ENCODE measurements at regions not wholly inside any gene's neighbourhood (a gene's known extent, or its start where the extent isn't known, plus 50 kb on each side); places are given as distances from the start of the nearest gene placed in this dataset.

- Histone ChIP-seq H3K4me3 (ENCODE audit: low read depth in 1 of 3, low read length in 3 of 3) (no peak overlapping the region), H3K27ac (ENCODE audit: low read depth in 1 of 2, low read length in 2 of 2) (no peak overlapping the region), H3K4me1 (ENCODE audit: control insufficient read depth in 4 of 4, insufficient read depth in 4 of 4, low read length in 3 of 4) (peaks cover 0 to 3% (median 0%) of the 10 kb centered on the region in 4 donors), H3K9me3 (ENCODE audit: control insufficient read depth in 4 of 4, low read length in 3 of 4) (peaks cover 3 to 9% (median 4%) of the 10 kb centered on the region in 4 donors), H3K9ac (ENCODE audit: low read depth in 1 of 2, low read length in 2 of 2) (no peak overlapping the region), H3K36me3 (ENCODE audit: control insufficient read depth in 4 of 4, insufficient read depth in 3 of 4, low read depth in 1 of 4, low read length in 3 of 4) (no peaks in the 10 kb centered on the region), H3K27me3 (ENCODE audit: control insufficient read depth in 4 of 4, insufficient read depth in 4 of 4, low read length in 3 of 4) (no peaks in the 10 kb centered on the region)
- no peak for DNase-seq (ENCODE audit: low spot score)
- WGBS = 97% methylated on average over 6 of the region's 6 CpGs
- no peak for TF ChIP-seq NR2F2 (IDR thresholded peaks at IDR 0.05)
- TF ChIP-seq RXRA (IDR thresholded peaks at IDR 0.05) = no peak
- no peak for TF ChIP-seq HNF4G (IDR thresholded peaks at IDR 0.05)
- no peak for TF ChIP-seq ZBTB33 (IDR thresholded peaks at IDR 0.05)
- no peak for TF ChIP-seq YY1 (IDR thresholded peaks at IDR 0.05)
- TF ChIP-seq SP1 (IDR thresholded peaks at IDR 0.05) = no peak
Observed at GRCh38 chr2:62286089-62286785, 90.3 kb downstream of the B3GNT2 start.

- H3K27me3 ChIP-seq (ENCODE audit: control insufficient read depth in 4 of 4, insufficient read depth in 4 of 4, low read length in 3 of 4) = no peaks in the 10 kb centered on the region
- DNase-seq (ENCODE audit: low spot score) = no peak
- no peak overlapping the region for H3K27ac ChIP-seq (ENCODE audit: low read depth in 1 of 2, low read length in 2 of 2)
- WGBS = 89% methylated on average over 4 of the region's 4 CpGs
- no peak overlapping the region for H3K9ac ChIP-seq (ENCODE audit: low read depth in 1 of 2, low read length in 2 of 2)
- H3K4me3 ChIP-seq (ENCODE audit: low read depth in 1 of 3, low read length in 3 of 3) = no peak overlapping the region
- H3K4me1 ChIP-seq (ENCODE audit: control insufficient read depth in 4 of 4, insufficient read depth in 4 of 4, low read length in 3 of 4) = peaks cover 0 to 3% (median 1%) of the 10 kb centered on the region in 4 donors
- H3K36me3 ChIP-seq (ENCODE audit: control insufficient read depth in 4 of 4, insufficient read depth in 3 of 4, low read depth in 1 of 4, low read length in 3 of 4) = no peaks in the 10 kb centered on the region
- H3K9me3 ChIP-seq (ENCODE audit: control insufficient read depth in 4 of 4, low read length in 3 of 4) = peaks cover 3 to 9% (median 4%) of the 10 kb centered on the region in 4 donors
- TF ChIP-seq RXRA (IDR thresholded peaks at IDR 0.05) = no peak
- TF ChIP-seq ATF3 (IDR thresholded peaks at IDR 0.05) = no peak
- no peak for TF ChIP-seq SP1 (IDR thresholded peaks at IDR 0.05)
- no peak for TF ChIP-seq NR2F2 (IDR thresholded peaks at IDR 0.05)
- TF ChIP-seq FOXA2 (IDR thresholded peaks at IDR 0.05) = no peak
- TF ChIP-seq YY1 (IDR thresholded peaks at IDR 0.05) = no peak
- TF ChIP-seq CTCF (IDR thresholded peaks at IDR 0.05; ENCODE audit: low read depth, low read length, missing input control) = no peak
- TF ChIP-seq HNF4A (conservative IDR thresholded peaks at IDR 0.05) = no peak
- no peak for TF ChIP-seq HNF4G (IDR thresholded peaks at IDR 0.05)
- no peak for TF ChIP-seq TAF1 (conservative IDR thresholded peaks at IDR 0.05)
- TF ChIP-seq GABPA (IDR thresholded peaks at IDR 0.05 in 1 of 2, conservative IDR thresholded peaks at IDR 0.05 in 1 of 2) = no peak
- TF ChIP-seq MAX (IDR thresholded peaks at IDR 0.05) = no peak
- TF ChIP-seq FOXA1 (IDR thresholded peaks at IDR 0.05) = no peak
- no peak for TF ChIP-seq REST (IDR thresholded peaks at IDR 0.05)
- no peak for TF ChIP-seq JUND (IDR thresholded peaks at IDR 0.05)
- no peak for TF ChIP-seq RAD21 (IDR thresholded peaks at IDR 0.05)
- TF ChIP-seq ZBTB33 (IDR thresholded peaks at IDR 0.05) = no peak
Observed at GRCh38 chr2:62284980-62285379, 89.1 kb downstream of the B3GNT2 start.

Data from liver (tissue), 8 donors.